K562 (cell line): ENCODE measurements at regions not wholly inside any gene's neighbourhood (a gene's known extent, or its start where the extent isn't known, plus 50 kb on each side); places are given as distances from the start of the nearest gene placed in this dataset.

Source experiments
- ATAC-seq: fragments of 200-7000 bp; cut with Tn5 transposase; 3 replicates; pipeline ENCODE4 v1.9.1; 2020; ENCODE audit warnings: moderate library complexity
- BruUV-seq: library from RNA; stranded (reverse); fragments of 400-500 nt; replicated peaks from 2 replicates; lab custom pipeline; 2021; lab: Mats Ljungman, UMichigan
- CTCF ChIA-PET: fragments of 300-600 bp; formaldehyde crosslinking; extraction: SDS; loops from one replicate; lab custom pipeline; 2021; ENCODE audit warnings: low intra/inter-chr PET ratio; lab: Yijun Ruan, JAX
- POLR2A ChIA-PET: fragments of 300-600, 350-650 bp; sonication (Branson Sonifier 250); formaldehyde crosslinking; extraction: SDS; loops from one replicate; lab custom pipeline; 2021; ENCODE audit warnings: antibody characterized with exemption, inconsistent platforms; lab: Yijun Ruan, JAX
- DNase-seq, 4 experiments: peaks; one replicate each; pipeline versions ENCODE4 v3.0.0 to v3.0.0-alpha.2; 2011 to 2018; ENCODE audit warnings: low spot score in 3 of 4, mixed read lengths in 3 of 4; ENCODE audit errors: extremely low read depth in 1 of 4
- FAIRE-seq: peaks from 2 replicates; lab custom pipeline; 2011; peaks lifted over from hg19 to GRCh38; lab: Jason Lieb, UNC
- H2AFZ ChIP-seq: 2 replicates; pipeline ENCODE4 v1.6.0; 2011; ENCODE audit warnings: low read depth, low read length, control low read depth, inconsistent platforms
- H3K27ac ChIP-seq: fragments of 200-600 bp; 3 replicates; pipeline ENCODE4 v1.8.0; 2011; ENCODE audit warnings: low read depth, mild to moderate bottlenecking, control low read depth, inconsistent platforms, low read length, moderate library complexity, mixed read lengths; ENCODE audit errors: extremely low read depth
- H3K27me3 ChIP-seq, 2 experiments: fragments of 300-600 bp in 1 of 2; 2 replicates in 1 of 2; 3 replicates in 1 of 2; pipeline versions ENCODE4 v1.6.0 to v1.8.0; 2011; ENCODE audit warnings: inconsistent platforms in 2 of 2, low read length in 2 of 2, mild to moderate bottlenecking in 1 of 2, mixed read lengths in 1 of 2, moderate library complexity in 1 of 2; ENCODE audit not compliant: control insufficient read depth in 2 of 2, insufficient read depth in 2 of 2
- H3K36me3 ChIP-seq: fragments of 300-600 bp; 3 replicates; pipeline ENCODE4 v1.8.0; 2011; ENCODE audit warnings: mild to moderate bottlenecking, low read length, inconsistent platforms; ENCODE audit not compliant: control insufficient read depth, insufficient read depth
- H3K4me1 ChIP-seq, 2 experiments: fragments of 200-600 bp in 1 of 2; replicated peaks in 1 of 2; 2 replicates in 1 of 2; 3 replicates in 1 of 2; pipeline versions ENCODE4 v1.5.1 to v1.8.0; 2011; ENCODE audit warnings: inconsistent platforms in 2 of 2, low read length in 2 of 2, mild to moderate bottlenecking in 1 of 2, mixed read lengths in 1 of 2, moderate library complexity in 1 of 2; ENCODE audit not compliant: control insufficient read depth in 2 of 2, insufficient read depth in 2 of 2
- H3K4me2 ChIP-seq: 2 replicates; pipeline ENCODE4 v1.6.1; 2011; ENCODE audit warnings: low read length, control low read depth, inconsistent platforms, mixed read lengths; ENCODE audit not compliant: insufficient read depth
- H3K4me3 ChIP-seq: fragments of 200-600 bp; sonication (generic), shearing (Covaris generic); 2 replicates; pipeline ENCODE4 v1.5.1; 2016; ENCODE audit warnings: control low read depth, inconsistent platforms
- H3K79me2 ChIP-seq: fragments of 200-600 bp; 3 replicates; pipeline ENCODE4 v1.8.0; 2011; ENCODE audit warnings: low read length, inconsistent platforms; ENCODE audit not compliant: control insufficient read depth, insufficient read depth
- H3K9ac ChIP-seq, 2 experiments: 2 replicates each; pipeline versions ENCODE4 v1.6.0 to v1.6.1; 2011; ENCODE audit warnings: low read depth in 2 of 2, low read length in 2 of 2, control low read depth in 1 of 2, inconsistent platforms in 1 of 2, mild to moderate bottlenecking in 1 of 2, mixed read lengths in 1 of 2; ENCODE audit not compliant: insufficient read depth in 1 of 2
- H3K9me1 ChIP-seq: one replicate; pipeline ENCODE4 v1.6.0; 2011; ENCODE audit warnings: inconsistent platforms, mild to moderate bottlenecking, low read length, moderate library complexity; ENCODE audit not compliant: control insufficient read depth, insufficient read depth
- H3K9me3 ChIP-seq: replicated peaks from 2 replicates; pipeline ENCODE4 v1.5.1; 2011; ENCODE audit warnings: low read depth, low read length, inconsistent platforms; ENCODE audit not compliant: control insufficient read depth, insufficient read depth
- H4K20me1 ChIP-seq: replicated peaks from 2 replicates; pipeline ENCODE4 v1.6.1; 2011; ENCODE audit warnings: low read length, inconsistent platforms, mixed read lengths; ENCODE audit not compliant: control insufficient read depth, insufficient read depth
- KDM4B ChIP-seq, 2 experiments: fragments of 450-650 bp in 1 of 2; sonication (generic) in 1 of 2; IDR thresholded peaks; 2 replicates each; pipeline ENCODE4 v1.6.1; 2016 to 2017; ENCODE audit warnings: borderline replicate concordance in 2 of 2, antibody characterized with exemption in 1 of 2, low read depth in 1 of 2, mild to moderate bottlenecking in 1 of 2
- PHF21A ChIP-seq: fragments of 450-650 bp; IDR thresholded peaks from 2 replicates; pipeline ENCODE4 v1.6.1; 2017; ENCODE audit warnings: low read depth, borderline replicate concordance
- PHTF2 ChIP-seq: fragments of 250-450 bp; sonication (Bioruptor Pico); IDR thresholded peaks from 2 replicates; pipeline ENCODE4 v1.5.0; 2021; ENCODE audit warnings: mild to moderate bottlenecking
- ZNF217 ChIP-seq: sonication (generic); formaldehyde crosslinking; IDR thresholded peaks from 2 replicates; pipeline ENCODE4 v1.8.0; 2022; ENCODE audit warnings: mild to moderate bottlenecking, missing genetic modification reagents
- ZNF263 ChIP-seq: sonication (generic); formaldehyde crosslinking; IDR thresholded peaks from 2 replicates; pipeline ENCODE4 v1.8.0; 2022; ENCODE audit warnings: mild to moderate bottlenecking, missing genetic modification reagents, borderline replicate concordance
- WGBS: fragments of 100-300 bp; shearing (Covaris generic); methylation state at CpG from one replicate; pipeline ENCODE4 v1.1.6; 2016; ENCODE audit warnings: low coverage, mixed read lengths; ENCODE audit not compliant: insufficient coverage; ENCODE audit errors: missing lambda C conversion rate; 5-methylcytosine and 5-hydroxymethylcytosine counted together
- in situ Hi-C: fragments of 300-500 bp; cut with MboI; formaldehyde crosslinking; loops from 4 replicates; pipeline ENCODE4 v1.15.0; 2018; ENCODE audit warnings: inconsistent platforms, mixed read lengths
- intact Hi-C: fragments of 100-400 bp; cut with micrococcal nuclease; formaldehyde crosslinking; loops from 2 replicates; pipeline ENCODE4 v1.14.2; 2022

DNA sequence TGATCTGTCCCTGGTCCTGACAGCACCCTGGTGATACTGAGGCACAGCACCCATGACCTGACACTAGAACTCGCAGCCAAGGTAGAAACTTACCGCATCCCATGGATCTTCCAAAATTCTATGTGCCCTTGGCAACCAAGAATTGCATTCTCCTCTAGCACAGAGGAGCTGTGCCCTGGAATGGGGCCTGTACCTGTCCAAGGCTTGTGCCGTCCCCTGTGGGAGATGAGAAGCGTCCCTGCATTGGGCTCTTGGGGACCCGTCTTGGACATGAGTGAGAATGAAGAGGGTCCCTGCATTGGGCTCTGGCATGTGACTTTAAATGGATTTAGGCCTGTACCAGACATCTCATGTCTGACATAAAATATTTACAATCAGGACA lies 67.1 kb downstream of the GGTLC2 start:
- no peak overlapping the region for H3K4me2 ChIP-seq
- H3K9me3 ChIP-seq = no peaks in the 10 kb centered on the region
- ATAC-seq = no peak
- H3K4me3 ChIP-seq = no peak overlapping the region
- WGBS = 3% methylated on average over 5 of the region's 5 CpGs
- no peak overlapping the region for H3K27ac ChIP-seq
- no peaks in the 10 kb centered on the region for H3K36me3 ChIP-seq
- CTCF ChIA-PET = interaction anchor here (0.6 to 4.8 kb wide), 17 partner anchors 8 to 247 kb away, joined by 3 to 60 read pairs (median 6); no protein-coding TSS in a partner anchor
- intact Hi-C loops = loop anchor here (5.0 kb wide), 1 partner anchor 39 kb away; no protein-coding TSS in a partner anchor
- H3K79me2 ChIP-seq = no peaks in the 10 kb centered on the region
- H3K9me1 ChIP-seq = no peaks in the 10 kb centered on the region
- TF ChIP-seq ZNF217 (CRISPR knock-in tag) = no peak
- no peak for TF ChIP-seq ZNF263 (CRISPR knock-in tag)
- no peak for TF ChIP-seq PHTF2
- no peak for TF ChIP-seq KDM4B (IDR thresholded peaks at IDR 0.05; ENCODE audit: borderline replicate concordance in 2 of 2, low read depth in 1 of 2)
- no peak for TF ChIP-seq PHF21A
- TF ChIP-seq, all 486 proteins: peak for 0
- Histone ChIP-seq H3K27me3 (peaks cover 3 to 20% of the 10 kb centered on the region in 2 experiments; a peak in 2 of 5 replicates), H3K4me1 (no peaks in the 10 kb centered on the region), H3K9ac (no peak overlapping the region), H2AFZ (no peak overlapping the region), H4K20me1 (peaks cover 39% of the 10 kb centered on the region)
- in situ Hi-C loops = no loop called here
- POLR2A ChIA-PET = interaction anchor here (0.5 to 1.4 kb wide), 10 partner anchors 12 to 627 kb away, joined by 3 to 8 read pairs (median 3); no protein-coding TSS in a partner anchor
- no peak for FAIRE-seq
- BruUV-seq = no TSS peak
- no peak for DNase-seq
